ENCODE measurements at regions not wholly inside any gene's neighbourhood (a gene's known extent, or its start where the extent isn't known, plus 50 kb on each side); places are given as distances from the start of the nearest gene placed in this dataset.
A peak's percentile ranks its signal among the peaks of the same experiment; 100 is the strongest.

DNA sequence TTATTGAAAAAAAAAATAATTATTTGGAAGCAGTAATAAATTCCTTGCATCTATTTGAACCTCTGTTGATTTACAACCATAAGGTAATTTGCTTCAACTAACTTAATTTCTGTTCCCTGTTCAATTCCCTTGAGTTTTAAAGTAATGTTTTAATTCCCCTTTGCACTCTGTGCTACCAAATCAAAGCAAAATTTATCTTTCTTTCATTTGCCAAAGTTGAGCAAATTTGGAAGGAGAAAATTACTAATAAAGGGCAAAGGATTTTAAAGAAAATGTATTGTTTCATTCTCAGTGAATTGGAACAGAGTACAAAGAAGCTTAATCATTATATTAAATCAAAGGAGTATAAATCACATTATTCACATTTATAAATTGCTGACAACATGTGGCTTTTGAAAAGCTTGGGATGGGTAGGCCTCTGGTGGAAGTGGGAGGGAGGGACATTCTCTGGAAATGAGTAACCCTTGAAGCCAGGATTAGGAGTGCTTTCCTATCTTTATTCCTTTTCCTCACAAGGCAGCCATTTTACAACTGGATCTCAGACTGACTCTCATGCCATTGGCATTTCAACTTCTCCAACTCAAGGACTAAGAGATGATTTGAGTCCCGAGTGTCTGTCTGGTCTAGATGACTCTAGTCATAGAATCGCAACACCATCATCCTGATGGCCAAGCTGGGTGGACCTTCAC is 331.6 kb upstream of the DUSP10 start:
- H3K27me3 Mint-ChIP-seq (ENCODE audit: unreplicated experiment), result no peaks in the 10 kb centered on the region
- BruUV-seq (replicated peaks), result no TSS peak
- no peak overlapping the region for H3K27ac Mint-ChIP-seq (ENCODE audit: unreplicated experiment)

GRCh38 chr1:222071387-222071786 is 329.5 kb upstream of the DUSP10 start:
- no peaks in the 10 kb centered on the region for H3K9me3 Mint-ChIP-seq (ENCODE audit: low read depth, unreplicated experiment)
- H3K27ac Mint-ChIP-seq (ENCODE audit: unreplicated experiment), result no peak overlapping the region
- H3K4me3 Mint-ChIP-seq (ENCODE audit: low read depth, unreplicated experiment), result no peak overlapping the region
- intact Hi-C loops (cut with micrococcal nuclease; ENCODE audit: unreplicated experiment), result no loop called here
- no TSS peak for BruUV-seq (replicated peaks)
- no peak for TF ChIP-seq CTCF (IDR thresholded peaks at IDR 0.05; ENCODE audit: unreplicated experiment)
- DNase-seq, result no peak
- H3K4me1 Mint-ChIP-seq (ENCODE audit: low read depth, unreplicated experiment), result no peaks in the 10 kb centered on the region
- no peaks in the 10 kb centered on the region for H3K27me3 Mint-ChIP-seq (ENCODE audit: unreplicated experiment)
- CTCF ChIA-PET, result interaction anchor here (0.7 kb wide), 1 partner anchor 529 kb away, joined by 4 read pairs; no protein-coding TSS in a partner anchor
- H3K36me3 Mint-ChIP-seq (ENCODE audit: insufficient read depth, unreplicated experiment), result no peaks in the 10 kb centered on the region

More for the DNA sequence above, 331.6 kb upstream of the DUSP10 start:
- no peaks in the 10 kb centered on the region for H3K9me3 Mint-ChIP-seq (ENCODE audit: low read depth, unreplicated experiment)
- CTCF ChIA-PET, result interaction anchor here (0.6 to 0.8 kb wide), 3 partner anchors 232 to 1138 kb away, joined by 3 to 5 read pairs (median 3); no protein-coding TSS in a partner anchor
- no peaks in the 10 kb centered on the region for H3K4me1 Mint-ChIP-seq (ENCODE audit: low read depth, unreplicated experiment)
- no peaks in the 10 kb centered on the region for H3K36me3 Mint-ChIP-seq (ENCODE audit: insufficient read depth, unreplicated experiment)
- TF ChIP-seq CTCF (IDR thresholded peaks at IDR 0.05; ENCODE audit: unreplicated experiment), result no peak
- H3K4me3 Mint-ChIP-seq (ENCODE audit: low read depth, unreplicated experiment), result no peak overlapping the region
- DNase-seq, result no peak
- intact Hi-C loops (cut with micrococcal nuclease; ENCODE audit: unreplicated experiment), result no loop called here

GRCh38 chr1:222068937-222069336 is 327.0 kb upstream of the DUSP10 start:
- H3K27me3 Mint-ChIP-seq (ENCODE audit: unreplicated experiment), result no peaks in the 10 kb centered on the region
- peak; percentile 37 for DNase-seq
- CTCF ChIA-PET, result no interaction called here
- H3K9me3 Mint-ChIP-seq (ENCODE audit: low read depth, unreplicated experiment), result peaks cover 6% of the 10 kb centered on the region
- H3K4me1 Mint-ChIP-seq (ENCODE audit: low read depth, unreplicated experiment), result no peaks in the 10 kb centered on the region
- no TSS peak for BruUV-seq (replicated peaks)
- H3K4me3 Mint-ChIP-seq (ENCODE audit: low read depth, unreplicated experiment), result no peak overlapping the region
- TF ChIP-seq CTCF (IDR thresholded peaks at IDR 0.05; ENCODE audit: unreplicated experiment), result no peak
- no peaks in the 10 kb centered on the region for H3K36me3 Mint-ChIP-seq (ENCODE audit: insufficient read depth, unreplicated experiment)
- no peak overlapping the region for H3K27ac Mint-ChIP-seq (ENCODE audit: unreplicated experiment)
- intact Hi-C loops (cut with micrococcal nuclease; ENCODE audit: unreplicated experiment), result no loop called here

DNA sequence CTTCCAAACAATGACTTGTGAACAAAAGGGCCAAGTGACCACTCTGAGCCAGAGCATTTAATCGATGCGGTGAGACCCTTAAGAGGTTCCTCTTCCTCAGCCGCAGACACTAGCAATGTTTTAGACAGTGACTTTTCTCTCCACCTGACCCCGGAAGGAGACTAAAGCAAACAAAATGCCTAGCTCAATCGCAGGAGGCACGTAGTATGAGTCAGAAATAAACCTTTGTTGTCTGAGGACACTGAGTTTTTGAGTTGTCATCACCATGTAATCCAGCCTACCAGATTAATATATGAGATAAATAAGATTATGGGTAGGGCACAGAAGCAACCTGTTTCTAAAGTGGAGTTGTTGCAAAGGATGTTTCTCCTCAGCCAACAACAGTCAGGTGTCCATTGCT is 326.2 kb upstream of the DUSP10 start:
- Mint-ChIP-seq H3K4me1 (ENCODE audit: low read depth, unreplicated experiment) (no peaks in the 10 kb centered on the region), H3K27me3 (ENCODE audit: unreplicated experiment) (no peaks in the 10 kb centered on the region), H3K9me3 (ENCODE audit: low read depth, unreplicated experiment) (peaks cover 7% of the 10 kb centered on the region), H3K4me3 (ENCODE audit: low read depth, unreplicated experiment) (no peak overlapping the region), H3K27ac (ENCODE audit: unreplicated experiment) (no peak overlapping the region), H3K36me3 (ENCODE audit: insufficient read depth, unreplicated experiment) (no peaks in the 10 kb centered on the region)
- no TSS peak for BruUV-seq (replicated peaks)
- TF ChIP-seq CTCF (IDR thresholded peaks at IDR 0.05; ENCODE audit: unreplicated experiment), result no peak
- intact Hi-C loops (cut with micrococcal nuclease; ENCODE audit: unreplicated experiment), result no loop called here
- CTCF ChIA-PET, result no interaction called here
- DNase-seq, result no peak

Data from Calu3 (cell line).